NB4 (cell line): ENCODE measurements at regions not wholly inside any gene's neighbourhood (a gene's known extent, or its start where the extent isn't known, plus 50 kb on each side); places are given as distances from the start of the nearest gene placed in this dataset.

Experiments
- CTCF ChIP-seq: IDR thresholded peaks from one replicate; pipeline ENCODE4 v1.5.1; 2012; ENCODE audit warnings: low read depth, low read length
- POLR2A ChIP-seq: IDR thresholded peaks from 2 replicates; pipeline ENCODE4 v1.6.1; 2011; ENCODE audit warnings: mild to moderate bottlenecking; ENCODE audit not compliant: insufficient read length; ENCODE audit errors: extremely low read depth
- TF ChIP-seq, protein P1 (sequence below): IDR thresholded peaks from 2 replicates; pipeline ENCODE4 v1.6.1; 2011; ENCODE audit warnings: low read depth, low read length

DNA sequence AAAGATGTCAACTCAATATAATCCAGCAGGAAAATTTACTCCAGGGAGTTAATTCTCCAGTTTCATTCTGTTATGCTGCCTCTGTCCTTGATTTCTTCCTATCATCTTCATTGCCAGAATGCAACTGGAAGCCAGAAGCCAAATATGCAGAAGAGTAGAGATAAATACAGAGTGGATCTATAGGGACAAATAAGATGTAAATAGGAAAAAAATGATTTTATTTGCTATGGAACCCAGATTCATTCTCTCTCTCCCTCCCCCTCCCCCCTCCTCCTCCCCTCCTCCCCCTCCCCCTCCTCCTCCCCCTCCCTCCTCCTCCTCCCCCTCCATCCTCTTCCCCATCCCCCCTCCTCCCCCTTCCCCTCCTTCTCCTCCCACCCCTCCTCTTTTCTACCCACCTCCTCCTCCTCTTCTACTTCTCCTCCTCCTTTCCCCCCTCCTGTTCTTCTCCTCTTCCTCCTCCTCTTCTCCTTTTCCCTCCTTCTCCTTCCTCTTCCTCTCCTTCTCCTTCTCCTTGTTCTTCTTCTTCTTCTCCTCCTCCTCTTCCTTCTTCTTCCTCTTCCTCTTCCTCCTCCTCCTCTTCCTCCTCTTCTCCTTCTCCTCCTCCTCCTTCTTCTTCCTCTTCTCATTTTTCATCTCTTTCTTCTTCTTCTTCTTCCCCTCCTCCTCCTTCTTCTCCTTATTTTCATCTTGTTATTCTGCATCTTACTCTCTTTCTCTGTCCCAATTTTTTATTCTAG is 306.4 kb downstream of the NUF2 start:
- TF ChIP-seq POLR2A (no peak), CTCF (no peak)
- TF ChIP-seq, protein P1, sequence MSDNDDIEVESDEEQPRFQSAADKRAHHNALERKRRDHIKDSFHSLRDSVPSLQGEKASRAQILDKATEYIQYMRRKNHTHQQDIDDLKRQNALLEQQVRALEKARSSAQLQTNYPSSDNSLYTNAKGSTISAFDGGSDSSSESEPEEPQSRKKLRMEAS = no peak
